NCI-H2029 treated with DMSO at 0.1 percent for 48 hours (cell line): ENCODE measurements at regions not wholly inside any gene's neighbourhood (a gene's known extent, or its start where the extent isn't known, plus 50 kb on each side); places are given as distances from the start of the nearest gene placed in this dataset.

Experiments used
- DNase-seq: peaks from one replicate; lab custom pipeline; 2025; lab: John Stamatoyannopoulos, UW

- no peak for DNase-seq
Observed at GRCh38 chr3:82088749-82089148, 327.3 kb upstream of the GBE1 start.

DNA sequence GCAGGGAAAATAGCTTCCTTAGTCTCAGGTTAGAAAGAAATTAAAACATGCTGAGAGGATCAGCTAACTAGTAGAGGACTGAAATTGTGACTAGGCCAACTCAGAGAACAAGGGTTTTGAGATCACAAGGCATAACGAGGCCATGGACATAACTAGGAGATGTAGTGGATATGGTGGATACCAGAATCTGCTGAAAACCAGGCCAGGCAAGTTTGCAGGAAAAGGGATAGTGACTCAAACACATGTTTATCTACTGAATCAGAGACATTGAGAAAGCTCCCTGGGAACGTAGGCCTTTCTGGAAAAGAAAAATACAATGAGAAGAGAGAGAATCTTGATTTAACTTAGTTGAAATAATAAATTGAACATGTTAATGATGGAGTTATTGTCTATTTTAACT lies 326.5 kb upstream of the GBE1 start:
- no peak for DNase-seq

GRCh38 chr3:82085851-82086475 lies 324.5 kb upstream of the GBE1 start:
- no peak for DNase-seq

GRCh38 chr3:82085356-82085755 lies 323.9 kb upstream of the GBE1 start:
- no peak for DNase-seq

DNA sequence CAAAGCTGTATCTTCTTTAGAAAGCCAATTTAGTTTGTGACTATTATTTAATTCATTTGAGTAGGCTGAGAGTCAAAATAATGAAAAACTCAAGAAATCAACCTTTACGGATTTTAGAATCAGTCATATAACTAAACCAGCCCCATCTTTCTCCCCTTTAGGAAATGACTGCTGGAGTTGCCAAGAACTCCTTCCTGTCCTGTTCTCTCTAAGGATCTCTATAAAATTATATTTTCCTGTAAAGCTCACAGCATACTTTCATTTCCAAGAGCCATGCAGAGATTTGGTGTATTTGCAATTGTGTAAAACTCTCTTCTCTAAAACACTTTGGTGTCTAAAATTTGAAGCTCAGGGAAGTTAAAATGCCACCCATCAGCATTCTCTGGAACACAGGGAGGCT lies 323.4 kb upstream of the GBE1 start:
- no peak for DNase-seq

- DNase-seq = no peak
Observed at GRCh38 chr3:82082796-82083195, 321.4 kb upstream of the GBE1 start.

DNA sequence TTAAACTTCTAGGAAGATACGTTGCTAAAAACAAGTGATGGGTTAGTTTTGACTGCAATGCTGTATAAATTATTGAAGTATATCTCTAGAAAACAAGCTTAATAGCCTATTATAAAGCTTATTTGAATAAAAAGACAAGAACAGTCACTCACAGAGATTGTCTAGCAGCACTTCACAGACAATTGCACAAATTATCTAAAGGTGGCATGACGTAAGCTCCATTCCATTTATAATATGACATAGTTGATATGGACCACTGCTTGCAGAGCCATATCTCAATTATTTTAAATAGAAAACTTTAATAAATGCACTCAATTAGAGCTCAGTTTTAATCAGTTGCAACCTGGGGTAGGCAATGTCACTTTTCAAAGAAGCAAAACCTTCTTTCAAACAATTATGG lies 319.9 kb upstream of the GBE1 start:
- DNase-seq = no peak

- DNase-seq = no peak
Observed at GRCh38 chr3:82080792-82081191, 319.3 kb upstream of the GBE1 start.

- DNase-seq = no peak
Observed at GRCh38 chr3:82080261-82080660, 318.8 kb upstream of the GBE1 start.

DNA sequence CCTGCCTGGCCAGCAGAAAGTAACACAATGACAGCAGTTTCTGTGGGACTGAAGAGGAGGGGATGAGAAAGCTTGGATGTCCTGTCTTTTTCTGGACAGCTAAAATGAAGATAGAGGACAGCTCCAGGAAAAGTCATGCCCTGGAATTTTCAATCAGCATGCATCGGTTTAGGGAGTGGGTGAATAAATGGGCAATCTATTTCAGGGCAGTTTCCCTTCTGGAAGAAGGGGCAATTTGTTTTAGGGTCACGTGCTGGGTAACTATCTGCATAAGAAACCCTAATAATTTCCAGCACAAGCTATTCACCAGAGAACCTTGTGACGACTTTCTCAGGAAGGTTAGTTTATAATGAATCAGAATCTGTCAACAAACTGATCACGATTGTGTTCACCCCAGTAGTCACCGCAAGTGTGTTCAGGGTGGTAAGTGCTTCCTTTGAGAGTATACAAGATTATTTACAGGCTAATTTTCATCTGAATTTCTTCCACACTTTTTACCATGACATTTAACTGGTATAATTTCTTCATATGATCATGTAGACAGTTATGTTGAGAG lies 318.0 kb upstream of the GBE1 start:
- DNase-seq = no peak

DNA sequence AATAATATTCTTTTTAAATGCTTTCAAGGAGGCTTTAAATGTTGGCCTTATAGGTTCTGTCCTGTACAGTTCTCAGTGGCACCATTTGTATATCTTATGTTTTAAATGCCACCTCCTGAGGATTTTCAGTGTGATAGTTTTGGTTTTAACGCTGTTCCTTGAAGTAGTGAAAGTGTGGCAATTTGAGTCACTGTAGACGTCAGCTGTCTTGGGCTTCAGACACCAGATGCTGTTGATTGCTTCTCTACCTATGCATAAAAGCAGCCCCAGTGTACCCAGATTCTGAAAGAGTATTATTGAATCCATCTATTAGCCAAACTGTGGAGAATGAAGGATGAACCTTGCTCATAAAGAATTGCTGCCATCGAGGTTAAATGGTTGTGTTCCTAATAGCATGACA lies 316.8 kb upstream of the GBE1 start:
- DNase-seq = no peak

GRCh38 chr3:82067420-82067819 lies 306.0 kb upstream of the GBE1 start:
- DNase-seq = no peak

GRCh38 chr3:82058809-82059208 lies 297.4 kb upstream of the GBE1 start:
- no peak for DNase-seq

GRCh38 chr3:82055792-82056191 lies 294.3 kb upstream of the GBE1 start:
- DNase-seq = no peak

GRCh38 chr3:82054849-82055248 lies 293.4 kb upstream of the GBE1 start:
- no peak for DNase-seq

- DNase-seq = no peak
Observed at GRCh38 chr3:82053236-82053635, 291.8 kb upstream of the GBE1 start.

DNA sequence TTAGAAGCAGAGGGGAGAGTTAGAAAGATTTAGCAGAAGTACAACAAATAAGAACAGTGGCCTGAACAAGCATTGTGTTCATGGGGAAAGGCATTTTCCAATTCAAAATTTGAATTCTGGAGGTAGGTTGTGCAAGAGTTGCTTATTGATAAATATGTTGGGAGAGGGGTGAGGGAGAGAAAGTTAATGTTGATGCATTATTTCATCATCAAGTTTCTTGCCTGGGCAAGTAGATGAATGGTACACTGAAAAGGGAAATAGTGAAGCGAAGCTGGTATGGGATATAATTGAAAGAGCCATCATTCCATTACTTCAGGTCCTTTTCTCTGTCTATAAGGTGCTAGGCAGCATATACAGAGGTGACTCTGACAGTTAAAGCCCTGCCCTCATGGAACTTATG lies 288.9 kb upstream of the GBE1 start:
- no peak for DNase-seq

DNA sequence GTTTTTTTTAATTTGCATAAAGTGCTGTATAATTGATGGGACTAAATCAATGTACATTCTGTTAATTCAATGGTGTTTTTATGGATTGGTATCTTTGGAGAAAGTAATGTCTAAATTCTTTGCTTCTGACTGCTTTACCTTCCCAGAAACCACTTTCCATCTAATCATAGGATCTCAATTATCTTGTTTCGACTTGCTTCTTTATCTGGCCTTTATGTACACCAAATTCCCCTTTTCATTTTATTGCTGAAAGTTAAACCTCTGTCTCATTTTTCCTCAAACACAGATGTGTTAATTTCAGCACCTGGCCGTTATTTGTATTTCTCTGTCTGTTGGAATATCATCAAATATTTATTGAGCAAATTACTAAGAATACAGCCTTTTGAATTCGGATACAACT lies 287.3 kb upstream of the GBE1 start:
- DNase-seq = no peak

DNA sequence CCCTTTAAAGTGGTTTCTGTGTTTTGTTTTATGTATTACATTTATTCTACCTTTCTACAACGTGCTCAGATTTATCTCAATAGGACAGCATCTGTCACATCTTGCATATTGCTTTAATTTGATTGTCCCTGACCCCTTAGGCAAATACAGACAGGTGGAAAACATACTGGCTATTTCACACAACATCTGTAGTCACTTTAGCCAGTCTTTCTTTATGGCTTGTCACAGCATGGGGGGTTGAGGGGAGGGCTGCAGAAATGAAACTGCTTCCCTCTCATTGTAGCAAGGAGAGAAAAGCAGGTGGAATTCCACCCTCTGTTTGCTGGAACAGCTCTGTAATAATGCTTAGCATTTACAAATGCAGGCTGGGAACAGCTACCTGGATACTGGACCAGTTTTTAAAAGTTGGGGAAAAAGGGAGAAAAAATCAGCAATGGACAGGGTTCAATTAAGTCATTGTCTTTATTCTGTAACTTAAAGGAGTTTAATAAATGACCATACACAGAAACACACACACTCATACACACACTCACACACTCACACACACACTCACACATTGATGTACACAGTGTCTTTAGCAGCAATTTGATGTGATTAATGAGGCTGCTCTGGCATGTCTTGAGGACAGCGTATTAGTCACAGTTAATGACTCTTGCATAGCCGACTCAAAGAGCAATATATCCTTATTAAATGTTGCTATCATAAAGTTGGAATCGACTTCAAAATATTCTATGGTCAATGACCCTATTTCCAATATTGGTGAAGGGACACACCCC lies 283.7 kb upstream of the GBE1 start:
- DNase-seq = no peak

- DNase-seq = no peak
Observed at GRCh38 chr3:82038556-82038955, 277.1 kb upstream of the GBE1 start.

GRCh38 chr3:82033186-82033585 lies 271.7 kb upstream of the GBE1 start:
- DNase-seq = no peak

- DNase-seq = no peak
Observed at GRCh38 chr3:82031596-82031995, 270.2 kb upstream of the GBE1 start.

- DNase-seq = no peak
Observed at GRCh38 chr3:82030916-82031315, 269.5 kb upstream of the GBE1 start.

DNA sequence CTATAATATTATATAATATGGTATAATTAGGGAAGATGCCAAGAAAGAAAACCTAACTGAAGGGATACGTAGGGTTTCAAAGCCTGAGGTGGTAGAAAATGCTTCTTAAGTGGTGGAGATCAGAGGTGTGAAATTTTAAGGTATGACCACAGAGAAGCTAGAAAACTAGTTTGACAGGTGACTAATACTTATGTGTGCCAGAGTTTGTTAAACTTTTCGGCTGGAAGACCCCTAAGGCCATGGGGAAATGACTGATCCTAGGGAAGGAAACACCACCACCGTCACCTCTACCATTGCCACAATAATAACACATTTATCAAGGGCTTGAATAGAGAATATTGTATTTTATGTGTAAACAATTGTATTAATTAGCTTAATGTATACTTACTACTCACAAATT lies 261.4 kb upstream of the GBE1 start:
- DNase-seq = no peak
